SHP77 (cell line): ENCODE measurements at regions not wholly inside any gene's neighbourhood (a gene's known extent, or its start where the extent isn't known, plus 50 kb on each side); places are given as distances from the start of the nearest gene placed in this dataset.
"Not testable (repeated sequence)": the region's sequence is repeated elsewhere in the genome, so short reads cannot be mapped to it uniquely, and the experiment has no call there.

ENCODE experiments used
- DNase-seq, 2 experiments: peaks; one replicate each; lab custom pipeline; 2025; lab: John Stamatoyannopoulos, UW

GRCh38 chr6:97915537-97915936 is 632.5 kb upstream of the MMS22L start:
- no peak for DNase-seq

- no peak for DNase-seq
Measured at GRCh38 chr6:97917369-97917768, 634.4 kb upstream of the MMS22L start.

DNA sequence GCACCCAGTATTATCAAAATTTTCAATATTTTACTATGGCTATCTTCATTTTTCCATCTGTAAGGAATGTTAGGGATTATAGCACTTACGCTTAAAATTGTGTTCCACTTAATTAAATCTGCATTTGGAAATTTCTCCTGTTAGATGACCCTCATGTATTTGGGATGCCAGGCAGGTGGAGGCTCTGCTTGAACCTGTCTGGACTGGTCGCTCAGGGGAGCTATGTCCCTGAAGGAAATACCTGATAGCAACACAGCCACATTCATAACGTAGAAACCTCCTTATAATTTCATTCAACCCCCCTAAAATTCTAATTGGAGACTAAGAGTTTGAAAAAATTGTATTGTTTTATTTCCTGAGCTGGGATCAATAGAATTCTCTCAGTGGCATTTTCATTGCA is 636.0 kb upstream of the MMS22L start:
- no peak for DNase-seq

DNA sequence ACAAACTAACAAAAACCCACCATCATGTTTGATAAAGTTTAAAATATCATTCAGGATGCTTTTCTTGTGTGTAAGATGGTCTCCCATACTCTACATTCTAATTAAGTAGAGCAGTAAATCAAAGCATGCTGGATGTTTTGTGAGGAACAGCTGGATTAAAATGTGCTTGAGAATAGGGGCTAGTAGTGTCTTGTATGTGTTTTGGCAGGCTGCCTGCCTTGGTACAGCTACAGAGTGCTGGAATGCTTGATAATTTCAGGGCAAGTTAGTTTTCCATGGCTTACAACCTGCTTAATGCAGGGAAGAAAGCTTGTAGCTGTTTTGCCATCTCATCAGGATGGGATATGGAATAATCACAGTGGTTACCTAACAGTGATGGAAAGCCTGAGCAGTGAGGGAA is 636.6 kb upstream of the MMS22L start:
- no peak for DNase-seq

- DNase-seq: no peak
Measured at GRCh38 chr6:97923249-97923648, 640.2 kb upstream of the MMS22L start.

DNA sequence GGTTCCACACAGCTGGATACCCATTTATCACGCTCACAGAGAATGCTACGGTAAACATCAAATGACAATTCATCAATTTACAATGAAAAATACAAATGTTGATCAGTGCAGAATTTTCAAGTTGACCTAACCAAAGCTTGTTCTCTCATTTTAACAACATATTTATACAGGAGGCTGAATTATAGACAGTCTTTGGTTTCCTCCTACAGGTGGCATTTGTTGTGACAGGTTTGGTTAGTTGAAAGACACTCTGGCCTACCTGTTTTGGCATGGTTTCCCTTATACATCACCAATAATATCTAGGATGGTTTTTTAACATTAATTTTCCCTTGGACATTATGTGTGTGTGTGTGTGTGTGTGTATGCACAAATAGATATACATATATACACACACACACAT is 642.5 kb upstream of the MMS22L start:
- no peak for DNase-seq

DNA sequence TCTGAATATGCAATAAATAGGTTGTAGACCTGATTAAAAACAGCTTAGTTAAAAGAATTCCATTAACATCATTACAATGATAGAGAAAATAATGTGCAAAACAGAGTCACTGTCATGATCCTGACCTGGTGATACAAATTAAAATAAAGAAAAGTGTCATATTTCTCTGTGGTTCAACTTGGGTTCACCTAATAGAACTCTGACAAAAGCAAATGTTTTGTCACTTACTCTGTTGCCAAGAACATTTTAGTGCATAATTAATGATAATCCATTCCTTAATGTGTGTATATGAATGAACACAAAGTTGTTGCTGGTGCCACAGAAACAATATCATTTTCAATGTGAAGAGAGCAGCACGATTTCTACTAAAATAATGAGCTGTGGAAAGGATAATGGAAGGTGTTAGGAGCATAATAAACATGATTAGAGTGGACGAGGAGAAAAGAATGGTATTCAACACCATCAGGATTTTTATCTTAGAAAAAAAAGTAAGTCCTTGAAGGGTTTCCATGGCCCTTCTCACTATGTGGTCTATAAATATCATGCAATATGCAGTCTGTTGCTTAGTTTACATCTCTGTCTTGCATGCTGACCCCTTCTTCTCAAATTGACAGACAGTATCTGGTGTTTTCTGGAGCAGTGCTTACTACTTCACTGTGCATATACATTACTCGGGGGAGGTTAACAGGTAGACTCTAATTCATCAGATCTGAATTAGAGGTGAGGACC is 656.6 kb upstream of the MMS22L start:
- no peak for DNase-seq

- peak; percentile 55 to 63 for DNase-seq
Measured at GRCh38 chr6:97947841-97948240, 664.8 kb upstream of the MMS22L start.

DNA sequence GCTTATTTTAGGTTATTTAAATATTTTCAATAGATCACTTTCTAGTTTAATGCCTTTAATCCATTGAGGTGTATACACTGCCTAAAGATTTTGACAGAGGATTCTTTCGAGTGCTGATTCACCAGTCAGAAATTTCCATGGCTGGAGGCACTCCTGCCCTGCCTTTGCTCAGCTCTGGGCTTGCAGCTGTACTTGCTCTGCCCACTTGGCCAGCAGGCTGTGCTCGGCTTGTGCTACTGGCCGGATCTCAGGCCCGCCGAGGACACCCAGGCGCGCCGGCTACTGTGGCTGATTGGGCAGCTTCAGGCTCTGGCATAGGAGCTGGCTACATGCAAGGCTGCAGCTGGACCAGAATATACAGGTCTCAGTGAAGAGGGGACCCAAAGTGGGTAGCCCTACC is 675.1 kb upstream of the MMS22L start:
- DNase-seq: peak; percentile 3 to 28

DNA sequence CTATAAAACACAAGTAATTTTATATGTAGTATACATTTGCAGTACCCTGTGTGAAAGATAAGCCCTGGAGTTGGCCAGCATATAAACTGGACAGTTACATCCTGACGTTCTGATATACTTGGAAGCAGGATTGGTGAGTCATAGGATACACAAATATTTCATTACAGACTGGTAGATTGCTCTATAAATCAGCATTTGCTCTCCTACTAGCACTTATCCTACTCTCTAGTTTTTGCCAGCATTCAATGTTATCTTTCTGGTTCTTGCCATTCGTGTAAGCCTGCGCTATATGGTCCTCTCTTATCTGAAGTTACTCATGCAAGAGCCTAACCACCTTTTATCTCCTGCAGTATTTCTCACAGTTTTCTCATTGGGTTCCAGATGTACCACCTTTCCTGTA is 680.2 kb upstream of the MMS22L start:
- no peak for DNase-seq

DNA sequence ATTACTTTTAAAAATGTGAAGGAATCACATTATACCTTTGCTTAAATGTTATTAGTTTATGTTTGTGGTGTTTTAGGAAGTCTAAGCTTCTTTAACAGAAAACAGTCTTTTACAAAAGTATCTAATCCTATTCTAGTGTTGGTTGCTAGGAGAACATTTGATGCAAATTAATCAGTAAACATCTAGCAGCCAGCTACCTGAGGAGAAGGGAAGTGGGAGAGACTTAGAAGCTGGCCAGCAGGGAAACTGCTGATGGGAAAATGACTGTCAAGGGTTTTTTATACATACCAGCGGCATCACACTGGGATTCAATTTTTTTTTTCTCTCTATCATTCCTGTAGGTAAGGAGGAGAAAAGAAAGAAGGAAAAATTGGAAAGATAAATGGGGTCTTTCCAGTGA is 686.0 kb upstream of the MMS22L start:
- no peak for DNase-seq

DNA sequence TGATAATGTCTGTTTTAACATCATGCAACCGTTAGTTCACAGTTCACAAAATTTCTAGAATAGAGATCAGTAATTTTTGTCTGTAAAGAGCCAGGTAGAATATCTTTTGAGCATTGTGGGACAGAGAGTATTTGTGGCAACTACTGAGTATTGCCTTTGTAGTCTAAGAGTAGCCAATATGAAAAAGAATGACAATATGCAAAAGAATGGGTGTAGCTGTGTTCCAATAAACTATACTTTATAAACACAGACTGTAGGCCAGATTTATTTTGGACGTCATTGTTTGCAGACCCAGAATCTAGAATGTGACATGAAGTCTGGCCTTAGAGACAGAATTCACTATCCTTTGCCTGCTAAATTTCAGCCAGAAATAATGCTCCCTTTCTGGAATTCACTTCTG is 694.1 kb upstream of the MMS22L start:
- no peak for DNase-seq

DNA sequence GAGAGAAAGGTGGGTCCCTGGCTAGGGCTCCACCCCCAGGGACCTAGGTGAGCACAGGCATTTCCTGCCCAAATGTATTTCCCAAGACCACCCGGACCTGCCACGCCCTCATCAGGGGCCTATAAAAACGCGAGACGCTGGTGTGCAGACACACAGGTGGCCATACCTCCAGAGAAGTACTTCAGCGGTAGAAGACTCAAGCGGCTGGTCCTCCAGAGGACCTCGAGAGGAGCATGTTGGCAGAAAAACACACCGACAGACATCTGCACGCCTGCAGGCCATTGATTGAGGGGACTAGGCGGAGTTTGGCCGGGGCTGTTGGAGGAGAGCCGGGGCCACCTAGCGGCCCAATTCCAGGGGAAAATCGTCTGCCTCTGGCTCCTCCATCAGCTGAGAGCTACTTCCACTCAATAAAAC is 695.8 kb upstream of the MMS22L start:
- peak in 1 of 2 experiments; percentile 12 for DNase-seq

GRCh38 chr6:97979285-97979684 is 696.3 kb upstream of the MMS22L start:
- not testable (repeated sequence) for DNase-seq

- no peak for DNase-seq
Measured at GRCh38 chr6:97989451-97989850, 706.4 kb upstream of the MMS22L start.

DNA sequence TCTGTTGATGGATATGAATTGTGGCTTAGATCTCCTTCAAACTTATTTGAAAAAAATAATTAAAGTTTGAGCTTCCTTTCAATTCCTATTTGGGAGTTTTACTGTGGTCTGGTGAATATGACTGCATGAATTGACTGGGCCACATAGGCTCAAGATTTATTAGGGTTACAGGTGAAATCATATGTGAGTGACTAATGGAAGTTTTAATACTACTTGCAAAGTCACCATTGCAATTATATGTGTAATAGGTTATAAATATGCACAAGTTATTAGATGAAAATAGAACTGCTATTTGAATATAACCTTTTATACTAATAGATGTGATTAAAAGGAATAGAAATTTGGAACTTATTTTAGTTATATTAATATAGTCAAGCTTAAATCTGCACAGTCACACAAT is 712.1 kb upstream of the MMS22L start:
- no peak for DNase-seq

DNA sequence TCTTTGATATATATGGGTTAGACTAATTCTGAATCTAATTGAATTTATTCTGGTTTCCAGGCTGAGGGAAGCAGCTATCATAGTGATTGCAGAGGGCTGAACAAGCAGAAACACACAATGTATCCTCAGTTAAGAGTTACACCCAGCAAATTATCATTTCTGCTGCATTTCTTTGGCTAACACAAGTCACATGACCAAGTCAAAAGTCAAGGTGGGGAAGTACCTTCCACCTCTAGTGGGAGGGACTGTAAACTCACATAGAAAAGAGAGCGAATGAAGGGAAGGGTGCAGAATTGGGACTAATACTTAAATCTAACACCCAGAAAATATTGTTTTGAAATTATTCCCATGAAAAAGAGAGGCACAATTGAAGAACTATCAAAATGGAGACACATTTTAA is 719.7 kb upstream of the MMS22L start:
- DNase-seq: no peak

DNA sequence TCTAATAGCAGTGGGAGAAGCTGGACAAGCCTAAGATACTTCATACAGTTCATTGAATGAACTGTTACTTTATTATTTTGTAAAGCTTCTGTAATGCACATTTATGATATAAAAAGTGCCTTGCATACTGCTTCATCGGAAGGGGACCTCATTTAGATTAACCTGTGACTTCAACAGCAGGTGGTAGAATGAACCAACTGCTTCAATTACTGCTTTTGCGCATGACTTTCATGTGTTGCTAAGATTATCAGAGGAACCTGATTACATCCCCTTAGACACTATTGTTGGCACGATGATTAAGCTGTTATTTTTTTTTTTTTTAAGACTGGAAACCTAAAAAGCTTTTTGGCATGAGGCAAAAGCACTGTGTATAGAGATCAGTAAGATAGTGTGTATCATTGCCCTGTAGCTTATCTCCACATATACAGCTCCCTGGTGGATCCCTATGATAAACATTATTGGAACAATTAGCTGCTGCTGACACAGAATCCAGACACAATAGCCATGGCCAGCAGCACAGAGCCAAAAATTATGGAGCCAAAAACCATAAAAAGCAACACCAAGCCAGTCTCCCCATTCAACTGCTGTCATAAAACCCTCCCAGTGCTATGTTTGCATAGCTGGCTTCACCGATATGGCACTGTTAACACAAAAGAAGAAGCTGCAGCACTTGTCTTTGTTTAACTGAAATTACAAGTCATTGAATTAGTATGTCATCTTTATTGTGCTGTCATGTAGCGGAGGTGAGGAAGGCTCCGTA is 731.6 kb upstream of the MMS22L start:
- DNase-seq: peak; percentile 92 to 96

DNA sequence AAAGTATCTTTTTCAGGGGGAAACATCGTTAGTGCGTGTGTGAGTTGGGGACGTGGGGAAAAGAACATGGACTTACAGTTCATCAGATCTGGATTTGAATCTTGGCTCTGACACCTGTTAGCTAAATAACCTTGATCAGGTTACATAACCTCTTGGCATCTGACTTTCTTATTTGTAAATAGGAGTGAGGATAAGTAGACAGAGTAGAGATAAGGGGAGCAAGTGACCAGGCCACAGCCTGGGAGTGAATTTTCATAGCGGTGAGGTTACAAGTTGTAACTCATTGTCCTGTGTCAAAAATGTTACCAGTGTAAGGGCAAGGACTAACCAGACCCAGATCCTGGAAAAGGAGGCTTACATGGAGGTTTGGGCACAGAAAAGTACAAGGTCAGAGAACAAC is 733.5 kb upstream of the MMS22L start:
- no peak for DNase-seq

- no peak for DNase-seq
Measured at GRCh38 chr6:98020222-98020621, 737.2 kb upstream of the MMS22L start.

- no peak for DNase-seq
Measured at GRCh38 chr6:98024359-98024758, 741.3 kb upstream of the MMS22L start.

DNA sequence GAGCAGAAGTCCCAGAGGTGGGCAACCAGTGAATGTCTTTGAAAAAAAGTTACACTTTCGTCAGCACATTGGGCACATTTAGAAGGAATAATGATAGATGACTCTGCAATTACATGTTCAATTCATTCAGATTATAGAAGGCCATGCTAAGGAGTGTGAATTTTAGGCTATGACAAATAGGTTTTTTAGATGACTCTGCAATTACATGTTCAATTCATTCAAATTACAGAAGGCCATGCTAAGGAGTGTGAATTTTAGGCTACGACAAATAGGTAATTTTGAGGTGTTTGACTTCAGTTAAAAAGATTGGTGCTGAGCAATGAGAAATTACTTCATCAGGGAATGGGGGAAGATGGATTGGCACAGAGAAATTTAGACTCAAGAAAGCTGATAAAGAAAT is 744.9 kb upstream of the MMS22L start:
- DNase-seq: no peak

DNA sequence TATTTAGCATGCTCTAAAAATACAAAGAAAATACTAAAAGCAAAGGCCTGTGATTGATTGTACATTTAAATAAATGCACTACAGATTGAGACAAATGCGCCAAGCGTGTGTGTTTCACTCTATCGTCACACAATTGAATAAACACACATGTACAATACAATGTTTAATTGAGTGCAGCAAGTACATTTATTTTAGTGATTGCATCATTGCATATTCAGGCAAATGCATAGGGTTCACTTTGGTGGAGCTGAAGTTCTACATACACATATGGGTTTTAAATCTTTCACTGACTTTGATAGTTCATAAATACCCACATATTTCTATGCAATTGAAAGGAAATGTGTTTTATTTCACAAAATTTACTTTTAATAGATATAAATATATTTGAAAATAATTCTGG is 750.6 kb upstream of the MMS22L start:
- no peak for DNase-seq
